IMR-90 (cell line): ENCODE measurements at regions not wholly inside any gene's neighbourhood (a gene's known extent, or its start where the extent isn't known, plus 50 kb on each side); places are given as distances from the start of the nearest gene placed in this dataset.

Source experiments
- ATAC-seq: fragments of 200-7000 bp; cut with Tn5 transposase; 2 replicates; pipeline ENCODE4 v1.9.1; 2020; ENCODE audit warnings: low read depth, mild to moderate bottlenecking, moderate library complexity
- BruUV-seq: library from RNA; stranded (reverse); fragments of 400-500 nt; replicated peaks from 2 replicates; lab custom pipeline; 2021; lab: Mats Ljungman, UMichigan
- CTCF ChIA-PET: fragments of 300-600 bp; formaldehyde crosslinking; extraction: SDS; loops from one replicate; lab custom pipeline; 2021; ENCODE audit warnings: antibody characterized with exemption; lab: Yijun Ruan, JAX
- POLR2A ChIA-PET: fragments of 300-600 bp; sonication (Branson Sonifier 250); formaldehyde crosslinking; loops from one replicate; lab custom pipeline; 2022; ENCODE audit warnings: antibody characterized with exemption; ENCODE audit not compliant: unreplicated experiment; lab: Charles Lee
- DNase-seq: peaks from one replicate; pipeline ENCODE4 v3.0.0; 2013
- H2AFZ ChIP-seq: replicated peaks from 2 replicates; pipeline ENCODE3; 2013; ENCODE audit warnings: low read length, mild to moderate bottlenecking; ENCODE audit not compliant: poor library complexity
- H2AK5ac ChIP-seq: 2 replicates; pipeline ENCODE4 v1.6.1; 2013; ENCODE audit warnings: low read depth, low read length, inconsistent platforms
- H2AK9ac ChIP-seq: replicated peaks from 2 replicates; pipeline ENCODE3; 2013; ENCODE audit warnings: mild to moderate bottlenecking, low read depth, low read length, moderate library complexity; ENCODE audit not compliant: poor library complexity
- H2BK120ac ChIP-seq: 2 replicates; pipeline ENCODE4 v1.6.1; 2013; ENCODE audit warnings: low read depth, low read length, inconsistent platforms
- H2BK15ac ChIP-seq: 3 replicates; pipeline ENCODE4 v1.6.1; 2013; ENCODE audit warnings: low read depth, low read length, inconsistent platforms
- H2BK20ac ChIP-seq: 2 replicates; pipeline ENCODE4 v1.6.1; 2013; ENCODE audit warnings: low read depth, mild to moderate bottlenecking, inconsistent platforms, low read length, moderate library complexity
- H2BK5ac ChIP-seq: 2 replicates; pipeline ENCODE4 v1.6.1; 2013; ENCODE audit warnings: mild to moderate bottlenecking, low read depth, low read length, inconsistent platforms; ENCODE audit not compliant: poor library complexity, severe bottlenecking
- H3K14ac ChIP-seq: replicated peaks from 2 replicates; pipeline ENCODE4 v1.6.1; 2013; ENCODE audit warnings: low read depth, low read length, inconsistent platforms
- H3K18ac ChIP-seq: 2 replicates; pipeline ENCODE4 v1.6.1; 2013; ENCODE audit warnings: low read depth, low read length, control low read depth
- H3K23ac ChIP-seq: 2 replicates; pipeline ENCODE4 v1.6.1; 2013; ENCODE audit warnings: low read depth, low read length, inconsistent platforms
- H3K27ac ChIP-seq: 2 replicates; pipeline ENCODE4 v1.5.1; 2013; ENCODE audit warnings: mild to moderate bottlenecking, control low read depth, low read length; ENCODE audit not compliant: insufficient read depth
- H3K27me3 ChIP-seq: 2 replicates; pipeline ENCODE4 v1.6.1; 2013; ENCODE audit warnings: low read length; ENCODE audit not compliant: control insufficient read depth, insufficient read depth
- H3K36me3 ChIP-seq: 2 replicates; pipeline ENCODE4 v1.6.1; 2013; ENCODE audit warnings: low read length, mixed read lengths; ENCODE audit not compliant: control insufficient read depth, insufficient read depth
- H3K4ac ChIP-seq: 2 replicates; pipeline ENCODE4 v1.6.1; 2013; ENCODE audit warnings: low read depth, low read length, inconsistent platforms
- H3K4me1 ChIP-seq: 2 replicates; pipeline ENCODE4 v1.6.1; 2013; ENCODE audit warnings: low read length, mixed read lengths; ENCODE audit not compliant: control insufficient read depth, insufficient read depth
- H3K4me2 ChIP-seq: 2 replicates; pipeline ENCODE4 v1.6.1; 2013; ENCODE audit warnings: low read depth, mild to moderate bottlenecking, control low read depth, low read length, moderate library complexity
- H3K4me3 ChIP-seq: 2 replicates; pipeline ENCODE4 v1.5.1; 2013; ENCODE audit warnings: low read depth, mild to moderate bottlenecking, control low read depth, low read length, moderate library complexity; ENCODE audit not compliant: insufficient read depth
- H3K56ac ChIP-seq: 2 replicates; pipeline ENCODE4 v1.6.1; 2013; ENCODE audit warnings: low read length, inconsistent platforms; ENCODE audit not compliant: insufficient read depth; ENCODE audit errors: extremely low read depth
- H3K79me1 ChIP-seq, 2 experiments: 2 replicates each; pipeline ENCODE4 v1.6.1; 2013; ENCODE audit warnings: low read length in 2 of 2, inconsistent platforms in 1 of 2, low read depth in 1 of 2
- H3K9ac ChIP-seq: 2 replicates; pipeline ENCODE4 v1.6.1; 2013; ENCODE audit warnings: low read depth, low read length, control low read depth
- H3K9me1 ChIP-seq: 2 replicates; pipeline ENCODE4 v1.6.1; 2013; ENCODE audit warnings: low read length, inconsistent platforms; ENCODE audit not compliant: insufficient read depth
- H3K9me3 ChIP-seq: 2 replicates; pipeline ENCODE4 v1.6.1; 2013; ENCODE audit warnings: low read length; ENCODE audit not compliant: control insufficient read depth, insufficient read depth
- H4K20me1 ChIP-seq: 2 replicates; pipeline ENCODE4 v1.6.1; 2013; ENCODE audit warnings: low read length, inconsistent platforms; ENCODE audit not compliant: insufficient read depth
- H4K5ac ChIP-seq: 2 replicates; pipeline ENCODE4 v1.6.1; 2013; ENCODE audit warnings: mild to moderate bottlenecking, low read depth, low read length, control low read depth
- H4K8ac ChIP-seq, 2 experiments: 2 replicates each; pipeline ENCODE4 v1.6.1; 2013; ENCODE audit warnings: low read depth in 2 of 2, low read length in 2 of 2, control low read depth in 1 of 2, inconsistent platforms in 1 of 2
- H4K91ac ChIP-seq: 2 replicates; pipeline ENCODE4 v1.6.1; 2013; ENCODE audit warnings: low read depth, low read length, inconsistent platforms; ENCODE audit not compliant: insufficient read depth
- BHLHE40 ChIP-seq: fragments of 150-350 bp; IDR thresholded peaks from 2 replicates; pipeline ENCODE4 v1.6.1; 2016; ENCODE audit warnings: mild to moderate bottlenecking, low read depth, low read length
- CTCF ChIP-seq: conservative IDR thresholded peaks from 2 replicates; pipeline ENCODE4 v1.5.1; 2012; ENCODE audit warnings: mild to moderate bottlenecking, low read depth, low read length, improper control_type of control experiment
- MAFK ChIP-seq: IDR thresholded peaks from 2 replicates; pipeline ENCODE4 v1.6.1; 2012; ENCODE audit warnings: low read depth, low read length, improper control_type of control experiment
- MXI1 ChIP-seq: IDR thresholded peaks from 2 replicates; pipeline ENCODE4 v1.6.1; 2012; ENCODE audit warnings: low read depth, mild to moderate bottlenecking, low read length, moderate library complexity, borderline replicate concordance
- POLR2A ChIP-seq: IDR thresholded peaks from 2 replicates; pipeline ENCODE4 v1.6.1; 2012; ENCODE audit warnings: mild to moderate bottlenecking, low read depth, low read length
- RCOR1 ChIP-seq: IDR thresholded peaks from 2 replicates; pipeline ENCODE4 v1.6.1; 2012; ENCODE audit warnings: mild to moderate bottlenecking, low read length, improper control_type of control experiment; ENCODE audit not compliant: insufficient replicate concordance
- RFX5 ChIP-seq: IDR thresholded peaks from 2 replicates; pipeline ENCODE4 v1.8.0; 2012; ENCODE audit warnings: low read depth, mild to moderate bottlenecking, low read length, moderate library complexity
- WGBS, 2 experiments: methylation state at CpG; one replicate each; pipeline versions ENCODE4 v1.1.5 to v1.1.7; 2013; ENCODE audit warnings: missing lambda C conversion rate in 2 of 2; ENCODE audit not compliant: insufficient read length in 1 of 2; ENCODE audit errors: extremely low coverage in 2 of 2; 5-methylcytosine and 5-hydroxymethylcytosine counted together
- dilution Hi-C: fragments of 300-500 bp; cut with HindIII; formaldehyde crosslinking; loops from one replicate; pipeline ENCODE4 v1.14.3; 2018; ENCODE audit warnings: low sequenced_read_pairs; ENCODE audit not compliant: unreplicated experiment
- in situ Hi-C: fragments of 300-500 bp; cut with MboI; formaldehyde crosslinking; loops from 3 replicates; pipeline ENCODE4 v1.14.3; 2019; ENCODE audit warnings: low sequenced_read_pairs, inconsistent platforms, mixed read lengths
- intact Hi-C: fragments of 100-400 bp; cut with micrococcal nuclease; formaldehyde crosslinking; loops from 2 replicates; pipeline ENCODE4 v1.10.0; 2022

GRCh38 chrX:25296850-25297249 lies 281.1 kb upstream of the ARX start:
- WGBS, 2 experiments = no CpG with 5 or more reads among the region's 1 CpG
- Histone ChIP-seq H3K9me1 (no peaks in the 10 kb centered on the region), H3K36me3 (no peaks in the 10 kb centered on the region), H3K4me2 (no peak overlapping the region), H3K18ac (no peak overlapping the region), H4K8ac (no peak overlapping the region), H4K5ac (no peak overlapping the region), H2AK5ac (no peak overlapping the region), H3K14ac (no peak overlapping the region), H2BK120ac (no peak overlapping the region), H3K4ac (no peak overlapping the region), H4K91ac (no peak overlapping the region), H3K79me1 (no peaks in the 10 kb centered on the region), H3K4me1 (no peaks in the 10 kb centered on the region), H3K27me3 (no peaks in the 10 kb centered on the region), H4K20me1 (no peaks in the 10 kb centered on the region), H2BK15ac (no peak overlapping the region), H3K9ac (no peak overlapping the region), H2BK5ac (no peak overlapping the region), H2AK9ac (no peak overlapping the region), H2BK20ac (no peak overlapping the region), H3K27ac (no peak overlapping the region), H3K23ac (no peak overlapping the region), H3K4me3 (no peak overlapping the region), H2AFZ (no peak overlapping the region), H3K9me3 (0 out of 2 replicates have a peak, but pooled peaks cover 1% of the 10 kb centered on the region), H3K56ac (no peak overlapping the region)
- BruUV-seq = no TSS peak
- ChIA-PET POLR2A (no interaction called here), CTCF (no interaction called here)
- TF ChIP-seq RCOR1 (no peak), CTCF (no peak), POLR2A (no peak), MXI1 (no peak), BHLHE40 (no peak), MAFK (no peak), RFX5 (no peak)
- in situ Hi-C loops = no loop called here
- dilution Hi-C loops = no loop called here
- ATAC-seq = no peak
- intact Hi-C loops = no loop called here
- DNase-seq = no peak
